K562 (cell line): ENCODE measurements at regions not wholly inside any gene's neighbourhood (a gene's known extent, or its start where the extent isn't known, plus 50 kb on each side); places are given as distances from the start of the nearest gene placed in this dataset.
A peak's percentile ranks its signal among the peaks of the same experiment; 100 is the strongest.

Source experiments
- ATAC-seq: fragments of 200-7000 bp; cut with Tn5 transposase; 3 replicates; pipeline ENCODE4 v1.9.1; 2020; ENCODE audit warnings: moderate library complexity
- BruUV-seq: library from RNA; stranded (reverse); fragments of 400-500 nt; replicated peaks from 2 replicates; lab custom pipeline; 2021; lab: Mats Ljungman, UMichigan
- CTCF ChIA-PET: fragments of 300-600 bp; formaldehyde crosslinking; extraction: SDS; loops from one replicate; lab custom pipeline; 2021; ENCODE audit warnings: low intra/inter-chr PET ratio; lab: Yijun Ruan, JAX
- POLR2A ChIA-PET: fragments of 300-600, 350-650 bp; sonication (Branson Sonifier 250); formaldehyde crosslinking; extraction: SDS; loops from one replicate; lab custom pipeline; 2021; ENCODE audit warnings: antibody characterized with exemption, inconsistent platforms; lab: Yijun Ruan, JAX
- DNase-seq, 4 experiments: peaks; one replicate each; pipeline versions ENCODE4 v3.0.0 to v3.0.0-alpha.2; 2011 to 2018; ENCODE audit warnings: low spot score in 3 of 4, mixed read lengths in 3 of 4; ENCODE audit errors: extremely low read depth in 1 of 4
- FAIRE-seq: peaks from 2 replicates; lab custom pipeline; 2011; peaks lifted over from hg19 to GRCh38; lab: Jason Lieb, UNC
- H2AFZ ChIP-seq: 2 replicates; pipeline ENCODE4 v1.6.0; 2011; ENCODE audit warnings: low read depth, low read length, control low read depth, inconsistent platforms
- H3K27ac ChIP-seq: fragments of 200-600 bp; 3 replicates; pipeline ENCODE4 v1.8.0; 2011; ENCODE audit warnings: low read depth, mild to moderate bottlenecking, control low read depth, inconsistent platforms, low read length, moderate library complexity, mixed read lengths; ENCODE audit errors: extremely low read depth
- H3K27me3 ChIP-seq, 2 experiments: fragments of 300-600 bp in 1 of 2; 2 replicates in 1 of 2; 3 replicates in 1 of 2; pipeline versions ENCODE4 v1.6.0 to v1.8.0; 2011; ENCODE audit warnings: inconsistent platforms in 2 of 2, low read length in 2 of 2, mild to moderate bottlenecking in 1 of 2, mixed read lengths in 1 of 2, moderate library complexity in 1 of 2; ENCODE audit not compliant: control insufficient read depth in 2 of 2, insufficient read depth in 2 of 2
- H3K36me3 ChIP-seq: fragments of 300-600 bp; 3 replicates; pipeline ENCODE4 v1.8.0; 2011; ENCODE audit warnings: mild to moderate bottlenecking, low read length, inconsistent platforms; ENCODE audit not compliant: control insufficient read depth, insufficient read depth
- H3K4me1 ChIP-seq, 2 experiments: fragments of 200-600 bp in 1 of 2; replicated peaks in 1 of 2; 2 replicates in 1 of 2; 3 replicates in 1 of 2; pipeline versions ENCODE4 v1.5.1 to v1.8.0; 2011; ENCODE audit warnings: inconsistent platforms in 2 of 2, low read length in 2 of 2, mild to moderate bottlenecking in 1 of 2, mixed read lengths in 1 of 2, moderate library complexity in 1 of 2; ENCODE audit not compliant: control insufficient read depth in 2 of 2, insufficient read depth in 2 of 2
- H3K4me2 ChIP-seq: 2 replicates; pipeline ENCODE4 v1.6.1; 2011; ENCODE audit warnings: low read length, control low read depth, inconsistent platforms, mixed read lengths; ENCODE audit not compliant: insufficient read depth
- H3K4me3 ChIP-seq: fragments of 200-600 bp; sonication (generic), shearing (Covaris generic); 2 replicates; pipeline ENCODE4 v1.5.1; 2016; ENCODE audit warnings: control low read depth, inconsistent platforms
- H3K79me2 ChIP-seq: fragments of 200-600 bp; 3 replicates; pipeline ENCODE4 v1.8.0; 2011; ENCODE audit warnings: low read length, inconsistent platforms; ENCODE audit not compliant: control insufficient read depth, insufficient read depth
- H3K9ac ChIP-seq, 2 experiments: 2 replicates each; pipeline versions ENCODE4 v1.6.0 to v1.6.1; 2011; ENCODE audit warnings: low read depth in 2 of 2, low read length in 2 of 2, control low read depth in 1 of 2, inconsistent platforms in 1 of 2, mild to moderate bottlenecking in 1 of 2, mixed read lengths in 1 of 2; ENCODE audit not compliant: insufficient read depth in 1 of 2
- H3K9me1 ChIP-seq: one replicate; pipeline ENCODE4 v1.6.0; 2011; ENCODE audit warnings: inconsistent platforms, mild to moderate bottlenecking, low read length, moderate library complexity; ENCODE audit not compliant: control insufficient read depth, insufficient read depth
- H3K9me3 ChIP-seq: replicated peaks from 2 replicates; pipeline ENCODE4 v1.5.1; 2011; ENCODE audit warnings: low read depth, low read length, inconsistent platforms; ENCODE audit not compliant: control insufficient read depth, insufficient read depth
- H4K20me1 ChIP-seq: replicated peaks from 2 replicates; pipeline ENCODE4 v1.6.1; 2011; ENCODE audit warnings: low read length, inconsistent platforms, mixed read lengths; ENCODE audit not compliant: control insufficient read depth, insufficient read depth
- ATF1 ChIP-seq, 2 experiments: fragments of 450-650 bp in 1 of 2; IDR thresholded peaks; 2 replicates each; pipeline ENCODE4 v1.6.1; 2016; ENCODE audit warnings: missing compliant biosample characterization in 1 of 2, missing genetic modification characterization in 1 of 2
- BCOR ChIP-seq: fragments of 450-650 bp; IDR thresholded peaks from 2 replicates; pipeline ENCODE4 v1.6.1; 2016
- ELF2 ChIP-seq: fragments of 250-450 bp; sonication (Bioruptor Pico); IDR thresholded peaks from 2 replicates; pipeline ENCODE4 v1.5.0; 2021; ENCODE audit warnings: mild to moderate bottlenecking
- LCOR ChIP-seq: sonication (generic); formaldehyde crosslinking; IDR thresholded peaks from 2 replicates; pipeline ENCODE4 v1.8.0; 2022; ENCODE audit warnings: mild to moderate bottlenecking, missing genetic modification reagents
- NONO ChIP-seq, 2 experiments: fragments of 200-400 bp in 1 of 2; fragments of 450-650 bp in 1 of 2; formaldehyde crosslinking in 1 of 2; IDR thresholded peaks; 2 replicates each; pipeline ENCODE4 v1.6.1; 2017; ENCODE audit warnings: low read depth in 2 of 2, mild to moderate bottlenecking in 2 of 2, moderate library complexity in 2 of 2, low read length in 1 of 2
- PPARD ChIP-seq: fragments of 250-450 bp; sonication (Bioruptor Pico); IDR thresholded peaks from 2 replicates; pipeline ENCODE4 v1.8.0; 2022; ENCODE audit warnings: inconsistent platforms, mild to moderate bottlenecking, moderate library complexity
- SRF ChIP-seq, 2 experiments: fragments of 250-450, 450-650 bp in 1 of 2; sonication (Bioruptor Pico) in 1 of 2; sonication (generic) in 1 of 2; formaldehyde crosslinking; IDR thresholded peaks; 2 replicates each; pipeline versions ENCODE4 v1.5.0 to v1.5.1; 2020 to 2022; ENCODE audit warnings: mild to moderate bottlenecking in 1 of 2, missing genetic modification reagents in 1 of 2
- TSC22D4 ChIP-seq: fragments of 450-650 bp; IDR thresholded peaks from 2 replicates; pipeline ENCODE4 v1.6.1; 2016; ENCODE audit warnings: missing genetic modification characterization, missing biosample characterization, control low read depth
- ZBTB43 ChIP-seq: sonication (generic); formaldehyde crosslinking; IDR thresholded peaks from 2 replicates; pipeline ENCODE4 v1.8.0; 2023; ENCODE audit warnings: mild to moderate bottlenecking, missing genetic modification reagents
- ZFP1 ChIP-seq: fragments of 450-650 bp; formaldehyde crosslinking; IDR thresholded peaks from 2 replicates; pipeline ENCODE4 v1.4.0; 2020; ENCODE audit warnings: mild to moderate bottlenecking, mixed read lengths
- WGBS: fragments of 100-300 bp; shearing (Covaris generic); methylation state at CpG from one replicate; pipeline ENCODE4 v1.1.6; 2016; ENCODE audit warnings: low coverage, mixed read lengths; ENCODE audit not compliant: insufficient coverage; ENCODE audit errors: missing lambda C conversion rate; 5-methylcytosine and 5-hydroxymethylcytosine counted together
- in situ Hi-C: fragments of 300-500 bp; cut with MboI; formaldehyde crosslinking; loops from 4 replicates; pipeline ENCODE4 v1.15.0; 2018; ENCODE audit warnings: inconsistent platforms, mixed read lengths
- intact Hi-C: fragments of 100-400 bp; cut with micrococcal nuclease; formaldehyde crosslinking; loops from 2 replicates; pipeline ENCODE4 v1.14.2; 2022
- TF ChIP-seq, protein P1 (sequence below): sonication (generic); formaldehyde crosslinking; IDR thresholded peaks from 2 replicates; pipeline ENCODE4 v1.8.0; 2022; ENCODE audit warnings: mild to moderate bottlenecking, low read depth, missing genetic modification reagents
- TF ChIP-seq, protein P2 (sequence below): sonication (generic); formaldehyde crosslinking; IDR thresholded peaks from 2 replicates; pipeline ENCODE4 v1.8.1; 2023; ENCODE audit warnings: mild to moderate bottlenecking, missing genetic modification reagents

DNA sequence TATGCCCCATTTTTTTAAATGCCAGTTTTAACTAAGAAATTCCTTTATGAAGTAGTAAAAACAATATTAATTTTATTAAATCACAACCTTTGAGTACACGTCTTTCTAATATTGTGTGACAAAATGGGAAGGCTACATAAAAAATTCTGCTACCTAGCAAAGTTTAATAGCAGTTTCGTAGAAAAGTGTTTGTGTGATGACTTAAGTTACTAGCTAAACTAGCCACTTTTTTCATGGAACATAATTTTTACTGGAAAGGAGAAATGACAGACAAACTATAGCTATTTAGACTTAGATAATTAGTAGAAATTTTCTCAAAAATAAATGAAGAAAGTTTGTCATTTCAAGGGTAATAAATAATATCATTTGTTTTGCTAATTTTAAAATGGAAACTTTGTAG lies 153.1 kb downstream of the GPAM start:
- H3K27me3 ChIP-seq: no peaks in the 10 kb centered on the region
- TF ChIP-seq ZBTB43 (no peak), NONO (IDR thresholded peaks at IDR 0.05; ENCODE audit: low read depth in 2 of 2, low read length in 1 of 2) (no peak), LCOR (CRISPR knock-in tag) (no peak), BCOR (no peak), ZFP1 (CRISPR knock-in tag) (peak; percentile 80)
- TF ChIP-seq, all 486 proteins: peak for 1
- no peak overlapping the region for H3K4me2 ChIP-seq
- no peaks in the 10 kb centered on the region for H3K79me2 ChIP-seq
- CTCF ChIA-PET: no interaction called here
- no peak for DNase-seq
- no peak overlapping the region for H3K4me3 ChIP-seq
- in situ Hi-C loops (no loop called here), intact Hi-C loops (no loop called here)
- POLR2A ChIA-PET: no interaction called here
- H2AFZ ChIP-seq: no peak overlapping the region
- H3K9me3 ChIP-seq: no peaks in the 10 kb centered on the region
- H3K9me1 ChIP-seq: no peaks in the 10 kb centered on the region
- H4K20me1 ChIP-seq: no peaks in the 10 kb centered on the region
- H3K9ac ChIP-seq: no peak overlapping the region
- no peak for ATAC-seq
- no peaks in the 10 kb centered on the region for H3K4me1 ChIP-seq
- FAIRE-seq: no peak
- no peaks in the 10 kb centered on the region for H3K36me3 ChIP-seq
- no peak overlapping the region for H3K27ac ChIP-seq
- BruUV-seq: no TSS peak
- WGBS: 0% methylated on average over 2 of the region's 2 CpGs

GRCh38 chr10:112039823-112040222 lies 143.7 kb downstream of the GPAM start:
- no peaks in the 10 kb centered on the region for H3K4me1 ChIP-seq
- FAIRE-seq (no peak), ATAC-seq (no peak), DNase-seq (no peak)
- H3K4me2 ChIP-seq: no peak overlapping the region
- intact Hi-C loops (no loop called here), in situ Hi-C loops (no loop called here)
- CTCF ChIA-PET: no interaction called here
- H3K27me3 ChIP-seq: no peaks in the 10 kb centered on the region
- H3K9ac ChIP-seq: no peak overlapping the region
- H3K9me1 ChIP-seq: no peaks in the 10 kb centered on the region
- no peaks in the 10 kb centered on the region for H4K20me1 ChIP-seq
- H3K36me3 ChIP-seq: no peaks in the 10 kb centered on the region
- BruUV-seq: no TSS peak
- no peaks in the 10 kb centered on the region for H3K79me2 ChIP-seq
- H2AFZ ChIP-seq: no peak overlapping the region
- 0% methylated on average over 3 of the region's 3 CpGs for WGBS
- no peak overlapping the region for H3K4me3 ChIP-seq
- POLR2A ChIA-PET: no interaction called here
- no peak overlapping the region for H3K27ac ChIP-seq
- no peaks in the 10 kb centered on the region for H3K9me3 ChIP-seq
- TF ChIP-seq, protein P1, sequence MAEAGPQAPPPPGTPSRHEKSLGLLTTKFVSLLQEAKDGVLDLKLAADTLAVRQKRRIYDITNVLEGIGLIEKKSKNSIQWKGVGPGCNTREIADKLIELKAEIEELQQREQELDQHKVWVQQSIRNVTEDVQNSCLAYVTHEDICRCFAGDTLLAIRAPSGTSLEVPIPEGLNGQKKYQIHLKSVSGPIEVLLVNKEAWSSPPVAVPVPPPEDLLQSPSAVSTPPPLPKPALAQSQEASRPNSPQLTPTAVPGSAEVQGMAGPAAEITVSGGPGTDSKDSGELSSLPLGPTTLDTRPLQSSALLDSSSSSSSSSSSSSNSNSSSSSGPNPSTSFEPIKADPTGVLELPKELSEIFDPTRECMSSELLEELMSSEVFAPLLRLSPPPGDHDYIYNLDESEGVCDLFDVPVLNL (CRISPR knock-in tag): no peak
- TF ChIP-seq ELF2 (CRISPR knock-in tag): no peak
- TF ChIP-seq SRF (CRISPR knock-in tag; IDR thresholded peaks at IDR 0.05): no peak
- no peak for TF ChIP-seq ATF1 (CRISPR knock-in tag; IDR thresholded peaks at IDR 0.05)
- TF ChIP-seq ATF1 (tag; IDR thresholded peaks at IDR 0.05): no peak
- TF ChIP-seq PPARD (CRISPR knock-in tag): no peak
- TF ChIP-seq, protein P2, sequence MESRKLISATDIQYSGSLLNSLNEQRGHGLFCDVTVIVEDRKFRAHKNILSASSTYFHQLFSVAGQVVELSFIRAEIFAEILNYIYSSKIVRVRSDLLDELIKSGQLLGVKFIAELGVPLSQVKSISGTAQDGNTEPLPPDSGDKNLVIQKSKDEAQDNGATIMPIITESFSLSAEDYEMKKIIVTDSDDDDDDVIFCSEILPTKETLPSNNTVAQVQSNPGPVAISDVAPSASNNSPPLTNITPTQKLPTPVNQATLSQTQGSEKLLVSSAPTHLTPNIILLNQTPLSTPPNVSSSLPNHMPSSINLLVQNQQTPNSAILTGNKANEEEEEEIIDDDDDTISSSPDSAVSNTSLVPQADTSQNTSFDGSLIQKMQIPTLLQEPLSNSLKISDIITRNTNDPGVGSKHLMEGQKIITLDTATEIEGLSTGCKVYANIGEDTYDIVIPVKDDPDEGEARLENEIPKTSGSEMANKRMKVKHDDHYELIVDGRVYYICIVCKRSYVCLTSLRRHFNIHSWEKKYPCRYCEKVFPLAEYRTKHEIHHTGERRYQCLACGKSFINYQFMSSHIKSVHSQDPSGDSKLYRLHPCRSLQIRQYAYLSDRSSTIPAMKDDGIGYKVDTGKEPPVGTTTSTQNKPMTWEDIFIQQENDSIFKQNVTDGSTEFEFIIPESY: no peak
- no peak for TF ChIP-seq TSC22D4 (tag)
